BLaER1 treated with 17β-estradiol and CSF1 and Interleukin-3, amounts not matched to agents 10 nM and 100 nM (cell line): ENCODE measurements at regions not wholly inside any gene's neighbourhood (a gene's known extent, or its start where the extent isn't known, plus 50 kb on each side); places are given as distances from the start of the nearest gene placed in this dataset.
"Not testable (repeated sequence)": the region's sequence is repeated elsewhere in the genome, so short reads cannot be mapped to it uniquely, and the experiment has no call there.

ENCODE experiments used
- H3K27ac ChIP-seq, 11 experiments: shearing (Covaris generic); formaldehyde crosslinking; 2 replicates each; pipeline ENCODE4 v1.8.1; 2022
- H3K27me3 ChIP-seq, 11 experiments: shearing (Covaris generic); formaldehyde crosslinking; 2 replicates each; pipeline ENCODE4 v1.8.1; 2022
- H3K36me3 ChIP-seq, 11 experiments: shearing (Covaris generic); formaldehyde crosslinking; 2 replicates each; pipeline ENCODE4 v1.8.1; 2022
- H3K4me1 ChIP-seq, 10 experiments: shearing (Covaris generic); formaldehyde crosslinking; 2 replicates each; pipeline ENCODE4 v1.8.1; 2022
- H3K4me2 ChIP-seq, 11 experiments: shearing (Covaris generic); formaldehyde crosslinking; 2 replicates each; pipeline ENCODE4 v1.8.1; 2022
- H3K4me3 ChIP-seq, 10 experiments: shearing (Covaris generic); formaldehyde crosslinking; 2 replicates each; pipeline ENCODE4 v1.8.1; 2022
- H3K9ac ChIP-seq, 11 experiments: shearing (Covaris generic); formaldehyde crosslinking; 2 replicates each; pipeline ENCODE4 v1.8.1; 2022
- H3K9me3 ChIP-seq, 11 experiments: shearing (Covaris generic); formaldehyde crosslinking; replicated peaks in 1 of 11; 2 replicates each; pipeline ENCODE4 v1.8.1; 2022
- H4K20me1 ChIP-seq, 11 experiments: shearing (Covaris generic); formaldehyde crosslinking; 2 replicates each; pipeline ENCODE4 v1.8.1; 2022
- Cebpa-rat ChIP-seq, 11 experiments: shearing (Covaris generic); IDR thresholded peaks; 2 replicates each; pipeline ENCODE4 v1.8.1; 2022

- TF ChIP-seq Cebpa-rat (IDR thresholded peaks at IDR 0.05), result no peak
- H3K27ac ChIP-seq, result no peak overlapping the region
Observed at GRCh38 chr17:52604105-52604504, 445.6 kb upstream of the CA10 start.

DNA sequence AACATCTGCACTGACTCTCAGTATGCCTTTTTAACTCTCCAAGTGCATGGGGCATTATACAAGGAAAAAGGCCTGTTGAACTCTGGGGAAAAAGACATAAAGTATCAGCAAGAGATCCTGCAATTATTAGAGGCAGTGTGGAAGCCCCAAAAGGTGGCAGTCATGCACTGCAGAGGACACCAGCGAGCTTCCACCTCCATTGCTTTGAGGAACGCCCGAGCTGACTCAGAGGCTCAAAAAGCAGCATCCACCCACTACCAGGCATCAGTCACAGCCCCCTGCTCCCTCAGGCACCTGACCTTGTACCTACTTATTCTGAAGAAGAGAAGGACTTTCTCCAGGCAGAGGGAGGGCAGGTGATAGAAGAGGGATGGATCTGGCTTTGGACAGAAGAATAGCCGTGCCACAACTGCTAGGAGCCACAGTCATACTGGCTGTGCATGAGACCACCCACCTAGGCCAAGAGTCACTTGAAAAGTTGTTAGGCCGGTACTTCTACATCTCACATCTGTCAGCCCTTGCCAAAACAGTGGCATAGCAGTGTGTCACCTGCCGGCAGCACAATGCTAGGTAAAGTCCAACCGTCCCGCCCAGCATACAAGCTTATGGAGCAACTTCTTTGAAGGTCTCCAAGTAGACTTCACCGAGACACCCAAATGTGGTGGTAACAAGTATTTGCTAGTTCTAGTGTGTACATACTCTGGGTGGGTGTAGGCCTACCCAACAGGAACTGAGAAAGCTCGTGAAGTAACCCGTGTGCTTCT is 439.1 kb upstream of the CA10 start:
- H3K9ac ChIP-seq, H3K9me3 ChIP-seq, H3K36me3 ChIP-seq, H4K20me1 ChIP-seq, H3K27ac ChIP-seq, H3K4me1 ChIP-seq, H3K27me3 ChIP-seq, H3K4me3 ChIP-seq, H3K4me2 ChIP-seq: not testable (repeated sequence)

More at GRCh38 chr17:52604105-52604504, 445.6 kb upstream of the CA10 start:
- H3K9me3 ChIP-seq, result no peaks in the 10 kb centered on the region
- no peaks in the 10 kb centered on the region for H3K36me3 ChIP-seq
- H3K4me1 ChIP-seq, result no peaks in the 10 kb centered on the region
- no peak overlapping the region for H3K4me3 ChIP-seq
- H4K20me1 ChIP-seq, result no peaks in the 10 kb centered on the region
- no peak overlapping the region for H3K9ac ChIP-seq
- no peak overlapping the region for H3K4me2 ChIP-seq
- no peaks in the 10 kb centered on the region for H3K27me3 ChIP-seq

DNA sequence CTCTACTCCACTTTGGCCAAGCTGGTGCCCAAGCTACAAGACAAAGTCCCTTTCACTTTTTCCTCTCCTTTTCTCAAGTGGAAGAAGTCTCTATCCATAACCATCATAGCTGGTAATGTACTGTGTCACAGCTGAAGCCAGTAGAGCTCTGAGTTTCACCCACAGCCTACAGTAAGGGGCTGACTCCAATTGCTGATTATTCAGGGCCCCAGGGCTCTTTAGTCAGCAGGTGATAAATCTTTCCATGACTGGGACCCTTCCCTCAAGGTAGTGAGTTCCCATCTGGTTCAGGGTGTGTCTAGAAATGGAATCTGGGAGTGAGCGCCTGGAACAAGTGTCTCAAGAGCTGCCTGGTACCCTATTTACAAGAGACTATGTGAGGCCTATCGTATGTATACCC is 436.0 kb upstream of the CA10 start:
- Histone ChIP-seq H3K4me3 (no peak overlapping the region), H3K4me2 (no peak overlapping the region), H4K20me1 (no peaks in the 10 kb centered on the region), H3K9ac (no peak overlapping the region), H3K36me3 (no peaks in the 10 kb centered on the region), H3K27me3 (no peaks in the 10 kb centered on the region), H3K27ac (no peak overlapping the region), H3K4me1 (no peaks in the 10 kb centered on the region), H3K9me3 (0 out of 22 replicates have a peak, but pooled peaks cover 0 to under 1% (median 0%) of the 10 kb centered on the region in 11 experiments)
- TF ChIP-seq Cebpa-rat (IDR thresholded peaks at IDR 0.05), result no peak

- no peak overlapping the region for H3K9ac ChIP-seq
- no peaks in the 10 kb centered on the region for H3K4me1 ChIP-seq
- H3K4me3 ChIP-seq, result no peak overlapping the region
- peaks cover 5 to 9% (median 7%) of the 10 kb centered on the region in 11 experiments; a peak in 12 of 22 replicates for H3K9me3 ChIP-seq
- no peak for TF ChIP-seq Cebpa-rat (IDR thresholded peaks at IDR 0.05)
- no peak overlapping the region for H3K4me2 ChIP-seq
- no peaks in the 10 kb centered on the region for H3K36me3 ChIP-seq
- no peak overlapping the region for H3K27ac ChIP-seq
- no peaks in the 10 kb centered on the region for H3K27me3 ChIP-seq
- H4K20me1 ChIP-seq, result no peaks in the 10 kb centered on the region
Observed at GRCh38 chr17:52546990-52547389, 388.5 kb upstream of the CA10 start.

DNA sequence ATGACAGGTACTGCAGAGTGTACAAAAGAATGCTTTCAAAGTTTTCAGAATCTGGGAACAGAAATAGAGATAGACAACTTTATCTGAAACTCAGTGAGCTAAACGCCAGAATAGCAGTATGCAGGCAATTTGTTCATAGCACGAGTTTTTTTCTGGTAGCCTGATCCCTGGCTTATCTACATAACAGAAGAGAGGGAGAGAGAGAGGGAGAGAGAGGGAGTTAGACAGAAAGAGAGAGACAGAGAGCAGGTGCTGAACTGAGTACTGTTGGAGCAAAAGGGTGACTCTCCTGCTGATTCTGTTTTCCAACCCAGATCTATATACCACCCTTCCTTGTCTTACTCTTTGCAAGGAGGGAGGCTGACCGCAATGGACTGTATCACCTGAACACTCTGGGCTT is 388.0 kb upstream of the CA10 start:
- no peak overlapping the region for H3K4me3 ChIP-seq
- H4K20me1 ChIP-seq, result no peaks in the 10 kb centered on the region
- H3K9me3 ChIP-seq, result peaks cover 5 to 9% (median 7%) of the 10 kb centered on the region in 11 experiments; a peak in 12 of 22 replicates
- no peak overlapping the region for H3K4me2 ChIP-seq
- no peaks in the 10 kb centered on the region for H3K4me1 ChIP-seq
- H3K27me3 ChIP-seq, result no peaks in the 10 kb centered on the region
- H3K27ac ChIP-seq, result no peak overlapping the region
- no peaks in the 10 kb centered on the region for H3K36me3 ChIP-seq
- no peak for TF ChIP-seq Cebpa-rat (IDR thresholded peaks at IDR 0.05)
- H3K9ac ChIP-seq, result no peak overlapping the region

GRCh38 chr17:52537421-52537820 is 378.9 kb upstream of the CA10 start:
- Histone ChIP-seq H3K4me3 (no peak overlapping the region), H3K27me3 (no peaks in the 10 kb centered on the region), H3K27ac (no peak overlapping the region), H3K9me3 (no peaks in the 10 kb centered on the region), H3K36me3 (no peaks in the 10 kb centered on the region), H3K4me2 (no peak overlapping the region), H3K4me1 (no peaks in the 10 kb centered on the region), H3K9ac (no peak overlapping the region), H4K20me1 (no peaks in the 10 kb centered on the region)
- no peak for TF ChIP-seq Cebpa-rat (IDR thresholded peaks at IDR 0.05)

DNA sequence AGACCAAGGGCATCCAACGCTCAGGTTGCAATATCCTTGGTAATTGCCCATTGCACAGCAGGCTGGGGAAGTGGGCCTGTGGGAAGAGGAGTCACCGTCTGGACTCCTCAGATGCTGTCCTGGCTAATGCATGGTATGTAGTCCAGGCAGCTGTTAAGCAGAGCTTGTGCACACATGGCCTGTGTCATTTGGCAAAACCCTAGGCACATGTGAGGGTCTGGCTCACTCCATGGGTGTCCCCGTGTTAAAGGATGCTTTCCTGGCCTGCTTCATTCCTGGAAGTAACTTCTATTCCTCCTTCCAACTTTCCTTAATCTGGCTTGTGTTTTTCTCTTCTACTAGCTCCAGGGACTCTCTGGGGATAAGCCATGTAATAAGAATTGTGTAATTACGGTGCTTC is 378.0 kb upstream of the CA10 start:
- no peak overlapping the region for H3K4me2 ChIP-seq
- no peak overlapping the region for H3K9ac ChIP-seq
- TF ChIP-seq Cebpa-rat (IDR thresholded peaks at IDR 0.05), result no peak
- no peaks in the 10 kb centered on the region for H4K20me1 ChIP-seq
- no peaks in the 10 kb centered on the region for H3K9me3 ChIP-seq
- no peaks in the 10 kb centered on the region for H3K4me1 ChIP-seq
- H3K27me3 ChIP-seq, result no peaks in the 10 kb centered on the region
- H3K36me3 ChIP-seq, result no peaks in the 10 kb centered on the region
- no peak overlapping the region for H3K27ac ChIP-seq
- no peak overlapping the region for H3K4me3 ChIP-seq

GRCh38 chr17:52532373-52532772 is 373.9 kb upstream of the CA10 start:
- Histone ChIP-seq H3K27me3 (no peaks in the 10 kb centered on the region), H3K36me3 (no peaks in the 10 kb centered on the region), H3K27ac (no peak overlapping the region), H3K9ac (no peak overlapping the region), H4K20me1 (no peaks in the 10 kb centered on the region), H3K4me2 (no peak overlapping the region), H3K4me3 (no peak overlapping the region), H3K4me1 (no peaks in the 10 kb centered on the region), H3K9me3 (no peaks in the 10 kb centered on the region)
- no peak for TF ChIP-seq Cebpa-rat (IDR thresholded peaks at IDR 0.05)

DNA sequence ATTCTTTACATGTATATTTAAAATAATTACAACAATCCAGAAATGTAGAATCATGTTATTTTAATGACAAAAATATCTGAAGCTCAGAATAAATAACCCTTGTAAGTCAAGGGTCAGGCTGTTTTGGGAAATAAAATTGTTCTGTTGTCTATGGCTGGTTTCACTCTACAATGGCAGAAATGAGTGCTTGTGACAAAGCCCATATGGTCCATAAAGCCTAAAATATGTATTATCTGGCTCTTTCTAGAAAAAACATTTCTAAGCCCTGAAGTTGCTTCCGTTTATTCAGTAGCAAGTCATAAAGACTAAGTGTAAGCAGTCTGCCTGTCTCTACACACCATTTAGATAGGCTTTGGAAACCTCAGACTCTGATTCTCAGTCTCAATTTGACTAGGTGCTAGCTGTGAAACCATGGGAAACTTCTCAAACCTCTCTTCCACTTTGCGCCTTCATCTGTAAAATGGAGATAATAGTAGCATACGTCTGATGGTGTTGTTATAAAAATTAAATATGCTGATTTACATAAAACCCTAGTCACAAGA is 365.7 kb upstream of the CA10 start:
- Histone ChIP-seq H4K20me1 (no peaks in the 10 kb centered on the region), H3K27me3 (no peaks in the 10 kb centered on the region), H3K36me3 (no peaks in the 10 kb centered on the region), H3K9ac (no peak overlapping the region), H3K9me3 (no peaks in the 10 kb centered on the region), H3K4me3 (no peak overlapping the region), H3K27ac (no peak overlapping the region), H3K4me1 (no peaks in the 10 kb centered on the region), H3K4me2 (no peak overlapping the region)
- TF ChIP-seq Cebpa-rat (IDR thresholded peaks at IDR 0.05), result no peak

DNA sequence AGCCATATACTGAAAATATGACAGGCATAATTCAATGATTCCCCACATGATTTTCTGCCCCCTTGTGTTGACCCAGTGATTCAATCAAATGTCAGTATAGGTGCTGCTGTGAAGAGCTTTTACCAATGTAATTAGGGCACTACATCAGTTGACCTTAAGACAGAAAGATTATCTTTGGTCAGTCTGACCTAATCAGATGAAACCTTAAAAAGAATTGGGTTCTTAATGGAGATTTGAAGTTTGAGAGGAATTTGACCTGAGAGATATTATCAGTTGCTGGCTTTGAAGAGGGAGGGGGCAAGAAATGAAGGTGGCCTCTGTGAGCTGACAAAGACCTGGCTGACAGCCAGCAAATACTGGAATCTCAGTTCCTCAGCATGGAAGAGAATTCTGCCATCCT is 358.7 kb upstream of the CA10 start:
- H3K9me3 ChIP-seq, result 0 out of 22 replicates have a peak, but pooled peaks cover 0 to under 1% (median 0%) of the 10 kb centered on the region in 11 experiments
- no peaks in the 10 kb centered on the region for H3K27me3 ChIP-seq
- H3K27ac ChIP-seq, result no peak overlapping the region
- no peak overlapping the region for H3K4me3 ChIP-seq
- H3K4me1 ChIP-seq, result no peaks in the 10 kb centered on the region
- H3K9ac ChIP-seq, result no peak overlapping the region
- H3K4me2 ChIP-seq, result no peak overlapping the region
- H3K36me3 ChIP-seq, result no peaks in the 10 kb centered on the region
- TF ChIP-seq Cebpa-rat (IDR thresholded peaks at IDR 0.05), result no peak
- H4K20me1 ChIP-seq, result no peaks in the 10 kb centered on the region
